Astrocyte (in vitro differentiated cells and primary cell): ENCODE measurements at regions not wholly inside any gene's neighbourhood (a gene's known extent, or its start where the extent isn't known, plus 50 kb on each side); places are given as distances from the start of the nearest gene placed in this dataset.

Experiments
- CTCF ChIP-seq: IDR thresholded peaks from 2 replicates; pipeline ENCODE4 v1.5.1; 2011; ENCODE audit warnings: low read depth, mild to moderate bottlenecking, inconsistent platforms, low read length, moderate library complexity; ENCODE audit not compliant: insufficient read depth
- EZH2 ChIP-seq: IDR thresholded peaks from 2 replicates; pipeline ENCODE4 v1.6.1; 2012; ENCODE audit warnings: mild to moderate bottlenecking, low read length, inconsistent platforms; ENCODE audit not compliant: insufficient read depth

- TF ChIP-seq CTCF (no peak), EZH2 (no peak)
Observed at GRCh38 chr4:117971403-117971802, 62.9 kb upstream of the NDST3 start.
